A673 (cell line): ENCODE measurements at regions not wholly inside any gene's neighbourhood (a gene's known extent, or its start where the extent isn't known, plus 50 kb on each side); places are given as distances from the start of the nearest gene placed in this dataset.

Experiments
- EZH2 ChIP-seq: fragments of 200-600 bp; sonication (generic); IDR thresholded peaks from 2 replicates; pipeline ENCODE4 v1.6.1; 2017; ENCODE audit warnings: borderline replicate concordance, low read depth, mild to moderate bottlenecking, mixed read lengths, antibody characterized with exemption, low read length; ENCODE audit not compliant: poor library complexity, severe bottlenecking
- TF ChIP-seq, protein P1 (sequence below): fragments of 300-800, 200-600 bp; sonication (generic); conservative IDR thresholded peaks from 2 replicates; pipeline ENCODE4 v1.5.1; 2017; ENCODE audit warnings: low read depth, mild to moderate bottlenecking, antibody characterized with exemption, low read length, moderate library complexity, mixed read lengths

DNA sequence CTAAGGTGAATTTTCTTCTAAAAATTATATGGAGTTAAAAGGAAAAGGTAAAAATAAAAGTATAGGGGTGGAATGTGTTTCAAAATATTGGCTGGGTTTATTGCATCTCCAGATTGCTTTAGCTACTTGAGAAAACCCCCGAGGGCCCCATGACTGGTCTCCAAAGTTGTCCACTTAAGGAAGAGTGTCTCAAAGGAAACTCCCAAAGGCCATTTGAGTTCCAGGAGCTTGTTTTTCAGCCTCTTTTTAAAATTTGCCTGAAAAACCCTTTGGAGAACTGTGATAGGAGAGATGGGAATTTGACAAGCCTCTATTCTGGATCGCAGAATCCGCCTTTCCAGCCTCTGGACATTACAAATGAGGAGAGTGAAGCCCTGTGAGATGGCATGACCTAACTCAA lies 225.6 kb downstream of the ZNF326 start:
- TF ChIP-seq, protein P1, sequence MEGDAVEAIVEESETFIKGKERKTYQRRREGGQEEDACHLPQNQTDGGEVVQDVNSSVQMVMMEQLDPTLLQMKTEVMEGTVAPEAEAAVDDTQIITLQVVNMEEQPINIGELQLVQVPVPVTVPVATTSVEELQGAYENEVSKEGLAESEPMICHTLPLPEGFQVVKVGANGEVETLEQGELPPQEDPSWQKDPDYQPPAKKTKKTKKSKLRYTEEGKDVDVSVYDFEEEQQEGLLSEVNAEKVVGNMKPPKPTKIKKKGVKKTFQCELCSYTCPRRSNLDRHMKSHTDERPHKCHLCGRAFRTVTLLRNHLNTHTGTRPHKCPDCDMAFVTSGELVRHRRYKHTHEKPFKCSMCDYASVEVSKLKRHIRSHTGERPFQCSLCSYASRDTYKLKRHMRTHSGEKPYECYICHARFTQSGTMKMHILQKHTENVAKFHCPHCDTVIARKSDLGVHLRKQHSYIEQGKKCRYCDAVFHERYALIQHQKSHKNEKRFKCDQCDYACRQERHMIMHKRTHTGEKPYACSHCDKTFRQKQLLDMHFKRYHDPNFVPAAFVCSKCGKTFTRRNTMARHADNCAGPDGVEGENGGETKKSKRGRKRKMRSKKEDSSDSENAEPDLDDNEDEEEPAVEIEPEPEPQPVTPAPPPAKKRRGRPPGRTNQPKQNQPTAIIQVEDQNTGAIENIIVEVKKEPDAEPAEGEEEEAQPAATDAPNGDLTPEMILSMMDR: no peak
- no peak for TF ChIP-seq EZH2
